Activated T-cell treated with anti-CD3 and anti-CD28 coated beads, Interleukin-2, amount 50 U/mL, for 24 hours (primary cell): ENCODE measurements at regions not wholly inside any gene's neighbourhood (a gene's known extent, or its start where the extent isn't known, plus 50 kb on each side); places are given as distances from the start of the nearest gene placed in this dataset.

Experiments
- DNase-seq: peaks from one replicate; pipeline ENCODE4 v3.0.0-alpha.2; 2020
- H3K27ac Mint-ChIP-seq: 2 replicates; pipeline ENCODE4 v1.8.0; 2020; ENCODE audit warnings: mild to moderate bottlenecking, mixed read lengths
- H3K27me3 Mint-ChIP-seq: 2 replicates; pipeline ENCODE4 v1.8.0; 2020; ENCODE audit warnings: mixed read lengths
- H3K36me3 Mint-ChIP-seq: 2 replicates; pipeline ENCODE4 v1.8.0; 2020; ENCODE audit warnings: low read depth, mixed read lengths
- H3K4me1 Mint-ChIP-seq: 2 replicates; pipeline ENCODE4 v1.8.0; 2020; ENCODE audit warnings: low read depth, mixed read lengths
- H3K4me3 Mint-ChIP-seq: 2 replicates; pipeline ENCODE4 v1.8.0; 2020; ENCODE audit warnings: mild to moderate bottlenecking, moderate library complexity, mixed read lengths
- H3K9me3 Mint-ChIP-seq: 2 replicates; pipeline ENCODE4 v1.8.0; 2020; ENCODE audit warnings: mixed read lengths

GRCh38 chr6:99219788-99220187 is 129.7 kb downstream of the FAXC start:
- H3K9me3 Mint-ChIP-seq, result no peaks in the 10 kb centered on the region
- DNase-seq, result no peak
- H3K27ac Mint-ChIP-seq, result no peak overlapping the region
- no peaks in the 10 kb centered on the region for H3K36me3 Mint-ChIP-seq
- H3K4me1 Mint-ChIP-seq, result no peaks in the 10 kb centered on the region
- peaks cover 3% of the 10 kb centered on the region for H3K27me3 Mint-ChIP-seq
- no peak overlapping the region for H3K4me3 Mint-ChIP-seq

- Mint-ChIP-seq H3K4me3 (no peak overlapping the region), H3K9me3 (no peaks in the 10 kb centered on the region), H3K27me3 (peaks cover 6% of the 10 kb centered on the region), H3K36me3 (no peaks in the 10 kb centered on the region), H3K27ac (no peak overlapping the region), H3K4me1 (no peaks in the 10 kb centered on the region)
- no peak for DNase-seq
Observed at GRCh38 chr6:99216959-99217358, 132.5 kb downstream of the FAXC start.

- no peaks in the 10 kb centered on the region for H3K4me1 Mint-ChIP-seq
- peaks cover 16% of the 10 kb centered on the region for H3K27me3 Mint-ChIP-seq
- no peak for DNase-seq
- H3K4me3 Mint-ChIP-seq, result no peak overlapping the region
- peaks cover 5% of the 10 kb centered on the region for H3K9me3 Mint-ChIP-seq
- H3K27ac Mint-ChIP-seq, result no peak overlapping the region
- H3K36me3 Mint-ChIP-seq, result no peaks in the 10 kb centered on the region
Observed at GRCh38 chr6:99195986-99196655, 153.4 kb downstream of the FAXC start.

DNA sequence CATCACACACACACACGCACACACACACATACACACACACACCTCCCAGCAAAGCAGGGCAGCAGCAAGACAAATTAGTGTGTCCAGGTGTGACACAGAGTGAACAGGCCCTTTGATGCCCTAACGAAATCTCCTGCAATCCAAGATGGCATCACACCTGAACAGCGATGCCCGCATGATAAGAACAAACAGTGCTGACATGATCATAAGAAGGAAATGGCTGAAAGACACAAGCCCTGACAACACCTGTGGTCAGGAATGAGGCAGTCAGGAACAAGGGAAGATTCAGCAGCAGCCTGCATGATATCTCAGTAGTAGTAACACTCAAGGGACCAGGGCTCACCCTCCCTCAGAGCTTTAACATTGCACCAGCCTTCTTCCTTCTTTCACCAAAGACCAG is 156.9 kb downstream of the FAXC start:
- no peaks in the 10 kb centered on the region for H3K36me3 Mint-ChIP-seq
- H3K27ac Mint-ChIP-seq, result no peak overlapping the region
- no peaks in the 10 kb centered on the region for H3K9me3 Mint-ChIP-seq
- DNase-seq, result no peak
- H3K4me3 Mint-ChIP-seq, result no peak overlapping the region
- peaks cover 33% of the 10 kb centered on the region for H3K27me3 Mint-ChIP-seq
- peaks cover 7% of the 10 kb centered on the region for H3K4me1 Mint-ChIP-seq

- Mint-ChIP-seq H3K4me3 (no peak overlapping the region), H3K36me3 (no peaks in the 10 kb centered on the region), H3K9me3 (no peaks in the 10 kb centered on the region), H3K4me1 (peaks cover 7% of the 10 kb centered on the region), H3K27me3 (peaks cover 45% of the 10 kb centered on the region), H3K27ac (no peak overlapping the region)
- no peak for DNase-seq
Observed at GRCh38 chr6:99189823-99190721, 159.4 kb downstream of the FAXC start.

DNA sequence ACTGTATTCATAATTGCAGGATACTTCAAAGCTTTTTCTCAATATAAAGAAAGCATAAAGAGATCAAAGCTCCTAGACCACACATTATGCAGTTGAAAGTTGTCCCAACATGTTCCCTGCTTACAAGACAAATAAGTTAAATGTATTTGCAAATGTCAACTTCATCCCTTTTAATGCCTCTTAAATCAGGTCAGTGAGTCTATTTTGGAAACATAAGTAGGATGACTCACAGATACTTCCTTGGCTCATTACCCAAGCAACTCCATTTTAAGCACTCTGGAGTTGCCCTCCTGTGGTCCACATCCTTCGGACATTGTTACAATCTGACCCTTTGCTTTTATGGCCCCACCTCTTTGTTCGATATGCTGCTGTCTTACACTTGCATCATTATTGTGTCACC is 162.0 kb downstream of the FAXC start:
- H3K27me3 Mint-ChIP-seq, result peaks cover 30% of the 10 kb centered on the region
- peaks cover 7% of the 10 kb centered on the region for H3K4me1 Mint-ChIP-seq
- no peak overlapping the region for H3K4me3 Mint-ChIP-seq
- no peak overlapping the region for H3K27ac Mint-ChIP-seq
- H3K9me3 Mint-ChIP-seq, result peaks cover 2% of the 10 kb centered on the region
- DNase-seq, result no peak
- no peaks in the 10 kb centered on the region for H3K36me3 Mint-ChIP-seq

- Mint-ChIP-seq H3K27ac (no peak overlapping the region), H3K4me1 (peaks cover 7% of the 10 kb centered on the region), H3K4me3 (no peak overlapping the region), H3K9me3 (peaks cover 10% of the 10 kb centered on the region), H3K36me3 (no peaks in the 10 kb centered on the region), H3K27me3 (peaks cover 30% of the 10 kb centered on the region)
- no peak for DNase-seq
Observed at GRCh38 chr6:99186417-99186816, 163.1 kb downstream of the FAXC start.

DNA sequence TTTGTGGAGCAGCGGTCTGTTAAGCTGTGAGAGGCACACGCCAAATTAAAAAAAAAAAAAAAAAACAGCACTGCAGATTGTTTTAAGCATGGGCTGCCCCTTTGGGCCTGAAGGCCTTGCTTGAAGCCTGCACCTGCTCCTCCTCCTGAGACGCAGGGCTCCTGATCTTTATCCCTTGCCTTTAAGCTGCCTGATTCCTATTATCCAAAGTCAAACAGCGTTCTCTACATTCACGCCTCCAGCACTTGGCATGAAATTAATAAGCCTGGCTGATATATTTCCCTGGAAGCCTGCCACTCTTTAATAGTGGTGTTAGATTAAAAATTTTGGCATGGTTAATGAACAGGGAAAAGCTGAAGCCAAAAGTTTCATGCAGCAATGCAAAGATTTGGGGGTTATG is 163.9 kb downstream of the FAXC start:
- Mint-ChIP-seq H3K4me1 (peaks cover 6% of the 10 kb centered on the region), H3K27me3 (peaks cover 25% of the 10 kb centered on the region), H3K9me3 (peaks cover 15% of the 10 kb centered on the region), H3K36me3 (no peaks in the 10 kb centered on the region), H3K27ac (no peak overlapping the region), H3K4me3 (no peak overlapping the region)
- no peak for DNase-seq

DNA sequence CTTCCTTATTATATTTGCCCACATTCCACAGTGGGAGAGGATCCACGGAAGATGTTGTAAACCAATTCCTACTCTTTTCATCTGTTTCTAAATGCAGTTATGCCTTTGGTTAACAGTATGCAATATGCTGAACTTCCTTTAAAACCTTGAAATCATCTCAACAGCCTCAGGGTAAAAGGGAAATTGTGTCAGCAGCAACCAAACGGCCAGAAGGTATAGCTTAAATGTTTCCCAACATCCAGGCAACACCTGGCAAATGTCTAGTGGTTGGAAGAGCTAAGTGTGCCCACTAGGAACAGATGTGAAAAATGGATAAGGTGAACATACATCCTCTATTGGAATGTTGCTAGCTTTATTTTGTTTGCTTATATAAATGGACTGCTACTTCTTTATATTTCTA is 164.8 kb downstream of the FAXC start:
- no peak overlapping the region for H3K27ac Mint-ChIP-seq
- DNase-seq, result no peak
- H3K9me3 Mint-ChIP-seq, result peaks cover 21% of the 10 kb centered on the region

DNA sequence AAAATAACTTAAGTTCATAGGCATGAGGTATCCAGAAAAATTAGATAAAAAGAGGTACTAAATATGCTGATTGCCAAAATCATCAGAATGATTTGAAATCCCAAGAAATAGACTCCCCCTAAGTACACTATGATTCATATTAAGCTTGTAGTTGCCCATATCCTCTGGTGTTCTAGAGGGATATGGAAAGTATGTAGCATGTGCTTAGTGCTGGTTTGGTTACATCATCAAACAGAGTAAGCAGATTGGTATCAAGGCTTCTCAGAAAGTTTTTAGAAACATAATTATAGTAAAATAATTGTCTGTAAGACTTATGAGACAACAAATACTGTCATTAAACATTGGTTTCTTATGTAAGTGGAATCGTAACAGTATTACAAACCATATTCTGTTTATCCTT is 166.4 kb downstream of the FAXC start:
- Mint-ChIP-seq H3K4me3 (no peak overlapping the region), H3K27me3 (peaks cover 16% of the 10 kb centered on the region), H3K9me3 (peaks cover 21% of the 10 kb centered on the region), H3K36me3 (no peaks in the 10 kb centered on the region), H3K27ac (no peak overlapping the region), H3K4me1 (no peaks in the 10 kb centered on the region)
- no peak for DNase-seq

More for the DNA sequence above, 164.8 kb downstream of the FAXC start:
- Mint-ChIP-seq H3K36me3 (no peaks in the 10 kb centered on the region), H3K4me1 (no peaks in the 10 kb centered on the region), H3K4me3 (no peak overlapping the region), H3K27me3 (peaks cover 23% of the 10 kb centered on the region)

GRCh38 chr6:99181174-99181573 is 168.3 kb downstream of the FAXC start:
- Mint-ChIP-seq H3K27me3 (peaks cover 3% of the 10 kb centered on the region), H3K9me3 (peaks cover 21% of the 10 kb centered on the region), H3K4me1 (no peaks in the 10 kb centered on the region), H3K36me3 (no peaks in the 10 kb centered on the region), H3K4me3 (no peak overlapping the region), H3K27ac (no peak overlapping the region)
- no peak for DNase-seq

DNA sequence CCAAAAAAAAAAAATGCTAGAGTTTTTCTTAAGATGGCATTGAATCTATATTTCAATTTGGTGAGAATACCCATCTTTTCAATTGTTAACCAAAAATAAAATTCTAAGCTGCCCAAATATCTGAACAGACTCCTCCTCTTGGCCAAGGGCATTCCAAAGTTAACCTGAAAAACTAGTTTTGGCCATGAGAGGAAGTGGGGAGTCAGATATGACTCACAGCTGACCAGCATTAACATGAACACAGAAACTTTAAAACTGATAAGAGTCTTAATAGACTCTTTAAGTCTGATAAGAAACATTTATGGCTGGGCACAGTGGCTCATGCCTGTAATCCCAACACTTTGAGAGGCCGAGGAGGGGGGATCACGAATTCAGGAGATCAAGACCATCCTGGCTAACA is 171.3 kb downstream of the FAXC start:
- no peaks in the 10 kb centered on the region for H3K36me3 Mint-ChIP-seq
- H3K27ac Mint-ChIP-seq, result no peak overlapping the region
- no peaks in the 10 kb centered on the region for H3K27me3 Mint-ChIP-seq
- H3K4me1 Mint-ChIP-seq, result no peaks in the 10 kb centered on the region
- H3K4me3 Mint-ChIP-seq, result no peak overlapping the region
- DNase-seq, result no peak
- H3K9me3 Mint-ChIP-seq, result peaks cover 21% of the 10 kb centered on the region

DNA sequence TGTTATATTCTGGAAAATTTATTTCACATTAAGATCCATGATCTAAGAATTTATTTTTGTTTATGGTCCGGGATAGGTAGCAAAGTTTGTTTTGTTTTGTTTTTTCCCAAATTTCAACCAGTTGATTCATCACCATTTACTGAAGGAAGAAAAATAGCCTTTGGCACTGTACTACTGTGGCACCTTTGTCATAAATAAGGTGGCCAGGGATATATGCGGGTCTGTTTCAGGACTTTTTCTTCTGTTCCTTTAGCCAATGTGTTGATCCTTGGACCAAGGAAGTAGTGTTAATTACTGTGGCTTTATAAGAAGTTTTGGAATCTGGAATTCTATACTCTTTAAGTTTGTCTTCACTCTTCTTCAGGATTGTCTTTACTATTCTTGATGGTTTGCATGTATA is 171.7 kb downstream of the FAXC start:
- H3K27ac Mint-ChIP-seq, result no peak overlapping the region
- H3K27me3 Mint-ChIP-seq, result no peaks in the 10 kb centered on the region
- H3K4me1 Mint-ChIP-seq, result no peaks in the 10 kb centered on the region
- H3K9me3 Mint-ChIP-seq, result peaks cover 21% of the 10 kb centered on the region
- no peaks in the 10 kb centered on the region for H3K36me3 Mint-ChIP-seq
- no peak overlapping the region for H3K4me3 Mint-ChIP-seq
- DNase-seq, result no peak

DNA sequence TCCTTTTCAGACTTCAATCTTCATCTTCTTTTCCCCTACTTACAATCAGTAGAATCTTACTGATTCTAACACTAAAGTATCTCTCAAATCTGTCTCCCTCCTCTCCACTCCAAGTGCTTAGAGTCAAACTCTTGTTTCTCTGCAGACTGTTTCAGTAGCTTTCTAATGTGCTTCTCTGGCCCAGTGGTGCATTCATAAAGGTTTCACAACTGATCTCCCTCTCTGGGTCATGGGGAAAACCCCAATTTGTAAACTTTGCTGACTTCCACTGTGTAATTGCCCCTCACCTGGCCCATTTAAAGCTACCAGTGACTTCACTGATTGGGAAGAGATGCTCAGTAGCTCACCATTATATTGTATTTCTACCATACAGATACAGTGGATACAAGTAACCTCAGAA is 183.6 kb downstream of the FAXC start:
- DNase-seq, result no peak
- Mint-ChIP-seq H3K36me3 (no peaks in the 10 kb centered on the region), H3K4me1 (no peaks in the 10 kb centered on the region), H3K9me3 (no peaks in the 10 kb centered on the region), H3K27me3 (peaks cover 16% of the 10 kb centered on the region), H3K4me3 (no peak overlapping the region), H3K27ac (no peak overlapping the region)

DNA sequence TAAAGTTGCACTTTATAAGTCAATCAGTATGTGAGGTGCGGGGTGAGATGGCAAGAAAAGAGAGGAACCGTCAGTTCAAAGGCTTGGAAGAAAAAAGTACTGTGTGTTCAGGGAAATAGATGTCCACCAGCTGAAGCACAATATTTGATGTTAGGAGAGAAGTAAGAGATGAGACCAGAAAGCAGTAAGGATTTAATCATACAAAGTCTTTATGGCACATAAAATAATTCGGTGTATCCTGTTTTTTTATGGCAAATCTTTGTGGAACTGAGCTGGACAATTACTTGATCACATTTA is 197.2 kb downstream of the FAXC start:
- no peaks in the 10 kb centered on the region for H3K9me3 Mint-ChIP-seq
- no peak for DNase-seq
- no peak overlapping the region for H3K4me3 Mint-ChIP-seq
- peaks cover 14% of the 10 kb centered on the region for H3K27me3 Mint-ChIP-seq
- no peak overlapping the region for H3K27ac Mint-ChIP-seq
- no peaks in the 10 kb centered on the region for H3K4me1 Mint-ChIP-seq
- no peaks in the 10 kb centered on the region for H3K36me3 Mint-ChIP-seq
